Gastroesophageal sphincter (tissue), 3 donors: ENCODE measurements at regions not wholly inside any gene's neighbourhood (a gene's known extent, or its start where the extent isn't known, plus 50 kb on each side); places are given as distances from the start of the nearest gene placed in this dataset.

Source experiments
- POLR2A ChIP-seq, 2 donors: fragments of 450-650 bp; IDR thresholded peaks; one replicate each; pipeline ENCODE4 v1.6.1; 2017; ENCODE audit warnings: antibody characterized with exemption in 2 of 2, mild to moderate bottlenecking in 2 of 2, moderate library complexity in 1 of 2
- TF ChIP-seq, protein P1 (sequence below), 4 experiments: fragments of 200-600 bp in 2 of 4; fragments of 450-650 bp in 2 of 4; sonication (generic) in 1 of 4; IDR thresholded peaks; one replicate each; pipeline ENCODE4 v1.5.1; 2017 to 2019; ENCODE audit warnings: antibody characterized with exemption in 4 of 4, mild to moderate bottlenecking in 2 of 4, moderate library complexity in 2 of 4

DNA sequence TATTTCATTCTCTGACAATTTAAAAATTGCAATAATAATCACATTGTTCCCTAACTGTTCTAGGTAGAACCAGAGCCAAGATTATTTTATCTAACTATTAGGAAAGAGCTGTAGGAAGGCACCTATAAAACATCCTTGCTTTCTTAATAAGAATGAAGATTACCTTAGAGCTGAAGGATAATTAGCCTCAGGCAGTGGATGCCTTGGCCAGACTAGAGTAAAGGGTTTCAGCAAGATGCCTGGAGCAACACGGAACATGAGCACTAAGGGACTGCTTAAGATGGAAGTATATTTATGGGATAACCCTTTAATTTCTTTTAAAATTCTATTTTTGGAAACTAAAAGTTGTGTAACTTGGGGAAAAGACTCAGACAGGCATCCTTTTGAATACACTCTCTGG lies 456.6 kb upstream of the RBMS3 start:
- TF ChIP-seq POLR2A (IDR thresholded peaks at IDR 0.05) = no peak
- TF ChIP-seq, protein P1, sequence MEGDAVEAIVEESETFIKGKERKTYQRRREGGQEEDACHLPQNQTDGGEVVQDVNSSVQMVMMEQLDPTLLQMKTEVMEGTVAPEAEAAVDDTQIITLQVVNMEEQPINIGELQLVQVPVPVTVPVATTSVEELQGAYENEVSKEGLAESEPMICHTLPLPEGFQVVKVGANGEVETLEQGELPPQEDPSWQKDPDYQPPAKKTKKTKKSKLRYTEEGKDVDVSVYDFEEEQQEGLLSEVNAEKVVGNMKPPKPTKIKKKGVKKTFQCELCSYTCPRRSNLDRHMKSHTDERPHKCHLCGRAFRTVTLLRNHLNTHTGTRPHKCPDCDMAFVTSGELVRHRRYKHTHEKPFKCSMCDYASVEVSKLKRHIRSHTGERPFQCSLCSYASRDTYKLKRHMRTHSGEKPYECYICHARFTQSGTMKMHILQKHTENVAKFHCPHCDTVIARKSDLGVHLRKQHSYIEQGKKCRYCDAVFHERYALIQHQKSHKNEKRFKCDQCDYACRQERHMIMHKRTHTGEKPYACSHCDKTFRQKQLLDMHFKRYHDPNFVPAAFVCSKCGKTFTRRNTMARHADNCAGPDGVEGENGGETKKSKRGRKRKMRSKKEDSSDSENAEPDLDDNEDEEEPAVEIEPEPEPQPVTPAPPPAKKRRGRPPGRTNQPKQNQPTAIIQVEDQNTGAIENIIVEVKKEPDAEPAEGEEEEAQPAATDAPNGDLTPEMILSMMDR (IDR thresholded peaks at IDR 0.05) = no peak
